Ovary (tissue), 7 donors: ENCODE measurements at regions not wholly inside any gene's neighbourhood (a gene's known extent, or its start where the extent isn't known, plus 50 kb on each side); places are given as distances from the start of the nearest gene placed in this dataset.
"Not testable (repeated sequence)": the region's sequence is repeated elsewhere in the genome, so short reads cannot be mapped to it uniquely, and the experiment has no call there.

Experiments
- DNase-seq, 5 donors: peaks; one replicate each; pipeline ENCODE4 v3.0.0-alpha.2; 2019 to 2020
- H3K27ac ChIP-seq, 2 donors: fragments of 200-600 bp; one replicate each; pipeline versions ENCODE4 v1.5.1 to v1.8.0; 2019 to 2022
- H3K27me3 ChIP-seq: fragments of 200-600 bp; one replicate; pipeline ENCODE4 v1.8.0; 2022
- H3K36me3 ChIP-seq: fragments of 200-600 bp; sonication (generic); one replicate; pipeline ENCODE4 v1.5.1; 2019
- H3K4me1 ChIP-seq: one replicate; pipeline ENCODE4 v1.8.1; 2013; ENCODE audit warnings: mild to moderate bottlenecking, moderate library complexity; ENCODE audit not compliant: insufficient read depth
- H3K4me3 ChIP-seq: fragments of 200-600 bp; sonication (generic); one replicate; pipeline ENCODE4 v1.5.1; 2017
- H3K9me3 ChIP-seq, 2 donors: fragments of 200-600 bp in 1 of 2; sonication (generic) in 1 of 2; one replicate each; pipeline versions ENCODE4 v1.5.1 to v1.8.1; 2013 to 2019; ENCODE audit warnings: mild to moderate bottlenecking in 1 of 2, moderate library complexity in 1 of 2
- CTCF ChIP-seq, 3 donors: fragments of 450-650 bp in 2 of 3; fragments of 200-600 bp in 1 of 3; IDR thresholded peaks; one replicate each; pipeline versions ENCODE4 v1.5.1 to v1.8.0; 2016 to 2022; ENCODE audit warnings: antibody characterized with exemption in 3 of 3, mild to moderate bottlenecking in 1 of 3
- EP300 ChIP-seq: sonication (generic); formaldehyde crosslinking; IDR thresholded peaks from one replicate; pipeline ENCODE4 v1.6.1; 2017; ENCODE audit warnings: antibody characterized with exemption
- POLR2A ChIP-seq: fragments of 450-650 bp; IDR thresholded peaks from one replicate; pipeline ENCODE4 v1.6.1; 2017; ENCODE audit warnings: antibody characterized with exemption, mild to moderate bottlenecking, moderate library complexity
- WGBS, 3 donors: extraction: QIAGEN DNeasy Blood & Tissue Kit in 1 of 3; methylation state at CpG; one replicate each; pipeline versions ENCODE4 v1.1.5 to v1.1.7; 2013 to 2017; 5-methylcytosine and 5-hydroxymethylcytosine counted together
- intact Hi-C, 4 donors: fragments of 100-400 bp; cut with DNase I; formaldehyde crosslinking; loops; one replicate each; pipeline versions ENCODE4 v1.11.0 to v1.15.1; 2022 to 2023
- donor health status: DM: no; HTN: no; CAD: no; lungs with moderate emphysema.
- donor health status: DM: no; HTN: no; CAD: no.
- donor health status: Bipolar disorder and iron deficiency.
- donor health status: DM: no; HTN: no; CAD: no.
- donor health status: DM: yes; HTN: yes; CAD: no.

- H3K9me3 ChIP-seq, result no peaks in the 10 kb centered on the region
- H3K4me1 ChIP-seq, result no peaks in the 10 kb centered on the region
- H3K4me3 ChIP-seq, result no peak overlapping the region
- no peak overlapping the region for H3K27ac ChIP-seq
- intact Hi-C loops, result no loop called here
- DNase-seq, result no peak
- WGBS, 3 donors, result 23 to 33% (median 24%) methylated on average over 7 of the region's 7 CpGs
- no peaks in the 10 kb centered on the region for H3K27me3 ChIP-seq
- H3K36me3 ChIP-seq, result no peaks in the 10 kb centered on the region
- TF ChIP-seq EP300 (no peak), CTCF (IDR thresholded peaks at IDR 0.05) (no peak), POLR2A (no peak)
Observed at GRCh38 chr17:51362811-51363585, 102.7 kb downstream of the UTP18 start.

DNA sequence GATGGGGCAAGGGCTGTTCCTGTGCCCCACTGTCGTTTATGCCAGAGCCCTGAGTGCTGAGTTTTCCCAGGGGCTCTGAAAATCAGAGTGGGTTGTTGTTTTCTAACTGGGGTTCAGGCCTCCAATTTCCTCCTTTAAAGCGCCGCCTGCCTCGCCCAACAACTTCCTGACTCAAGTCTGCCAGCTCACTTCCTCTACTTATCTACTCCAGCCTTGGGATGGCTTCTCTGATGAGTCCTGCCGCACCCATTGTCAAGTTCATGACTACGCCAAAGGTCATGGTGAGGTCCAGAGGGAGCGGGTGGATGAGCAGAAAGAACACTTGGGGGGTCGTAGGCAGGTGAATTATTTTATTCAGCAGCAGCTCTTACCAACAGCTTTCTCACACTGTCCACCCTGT is 104.7 kb downstream of the UTP18 start:
- H3K4me1 ChIP-seq, result no peaks in the 10 kb centered on the region
- intact Hi-C loops, result no loop called here
- H3K9me3 ChIP-seq, result no peaks in the 10 kb centered on the region
- TF ChIP-seq POLR2A (no peak), CTCF (IDR thresholded peaks at IDR 0.05) (no peak), EP300 (no peak)
- H3K27me3 ChIP-seq, result no peaks in the 10 kb centered on the region
- no peak overlapping the region for H3K27ac ChIP-seq
- DNase-seq, result no peak
- WGBS, 3 donors, result 56 to 72% (median 64%) methylated on average over 8 of the region's 8 CpGs
- H3K36me3 ChIP-seq, result no peaks in the 10 kb centered on the region
- no peak overlapping the region for H3K4me3 ChIP-seq

DNA sequence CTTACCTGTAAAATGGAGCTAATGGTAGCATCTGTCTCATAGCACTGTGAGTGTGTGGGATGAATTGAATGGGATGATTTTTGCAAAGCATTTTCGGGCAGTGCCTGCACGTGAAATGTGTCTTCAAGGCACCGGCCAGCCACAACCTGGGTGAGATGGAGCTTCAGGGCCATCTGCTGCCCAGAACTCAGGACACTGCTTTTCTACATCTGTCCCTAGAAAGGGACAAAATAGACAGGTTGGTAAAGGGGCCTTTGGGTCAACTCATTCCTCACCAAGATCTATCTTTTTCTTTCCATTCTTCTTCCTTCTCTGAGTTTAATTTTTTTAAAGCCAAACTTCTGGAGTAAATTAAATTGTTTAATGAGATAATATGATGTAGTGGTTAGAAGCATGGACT is 106.5 kb downstream of the UTP18 start:
- Histone ChIP-seq H3K27me3 (no peaks in the 10 kb centered on the region), H3K27ac (no peak overlapping the region), H3K36me3 (no peaks in the 10 kb centered on the region), H3K4me3 (no peak overlapping the region), H3K9me3 (no peaks in the 10 kb centered on the region), H3K4me1 (peaks cover 2% of the 10 kb centered on the region)
- TF ChIP-seq EP300 (no peak), CTCF (IDR thresholded peaks at IDR 0.05) (no peak), POLR2A (no peak)
- intact Hi-C loops, result no loop called here
- 75 to 88% (median 88%) methylated on average over 3 of the region's 3 CpGs for WGBS, 3 donors
- no peak for DNase-seq

DNA sequence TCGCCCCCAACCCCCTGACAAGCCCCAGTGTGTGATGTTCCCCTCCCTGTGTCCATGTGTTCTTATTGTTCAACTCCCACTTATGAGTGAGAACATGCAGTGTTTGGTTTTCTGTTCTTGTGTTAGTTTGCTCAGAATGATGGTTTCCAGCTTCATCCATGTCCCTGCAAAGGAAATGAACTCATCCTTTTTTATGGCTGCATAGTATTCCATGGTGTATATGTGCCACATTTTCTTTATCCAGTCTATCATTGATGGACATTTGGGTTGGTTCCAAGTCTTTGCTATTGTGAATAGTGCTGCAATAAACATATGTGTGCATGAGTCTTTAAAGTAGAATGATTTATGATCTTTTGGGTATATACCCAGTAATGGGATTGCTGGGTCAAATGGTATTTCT is 107.5 kb downstream of the UTP18 start:
- H3K27me3 ChIP-seq, H3K9me3 ChIP-seq, DNase-seq, H3K4me1 ChIP-seq, H3K36me3 ChIP-seq, H3K27ac ChIP-seq, intact Hi-C loops, H3K4me3 ChIP-seq: not testable (repeated sequence)
- 62 to 90% (median 82%) methylated on average over 1 of the region's 1 CpG for WGBS, 3 donors

- intact Hi-C loops, result no loop called here
- TF ChIP-seq EP300 (no peak), POLR2A (no peak), CTCF (IDR thresholded peaks at IDR 0.05) (no peak)
- WGBS, 3 donors, result 19 to 26% (median 20%) methylated on average over 5 of the region's 5 CpGs
- Histone ChIP-seq H3K4me1 (peaks cover 2% of the 10 kb centered on the region), H3K9me3 (no peaks in the 10 kb centered on the region), H3K27me3 (no peaks in the 10 kb centered on the region), H3K36me3 (no peaks in the 10 kb centered on the region), H3K27ac (no peak overlapping the region), H3K4me3 (no peak overlapping the region)
- no peak for DNase-seq
Observed at GRCh38 chr17:51371732-51372151, 111.4 kb downstream of the UTP18 start.
